HG03095 (cell line): ENCODE measurements at regions not wholly inside any gene's neighbourhood (a gene's known extent, or its start where the extent isn't known, plus 50 kb on each side); places are given as distances from the start of the nearest gene placed in this dataset.

Experiments
- ATAC-seq: cut with Tn5 transposase; IDR thresholded peaks from one replicate; pipeline ENCODE4 v1.9.1; 2021; ENCODE audit warnings: moderate library complexity; ENCODE audit not compliant: unreplicated experiment

- no peak for ATAC-seq
These were observed 363.0 kb downstream of the FAT4 start for GRCh38 chr4:125677665-125678307.

DNA sequence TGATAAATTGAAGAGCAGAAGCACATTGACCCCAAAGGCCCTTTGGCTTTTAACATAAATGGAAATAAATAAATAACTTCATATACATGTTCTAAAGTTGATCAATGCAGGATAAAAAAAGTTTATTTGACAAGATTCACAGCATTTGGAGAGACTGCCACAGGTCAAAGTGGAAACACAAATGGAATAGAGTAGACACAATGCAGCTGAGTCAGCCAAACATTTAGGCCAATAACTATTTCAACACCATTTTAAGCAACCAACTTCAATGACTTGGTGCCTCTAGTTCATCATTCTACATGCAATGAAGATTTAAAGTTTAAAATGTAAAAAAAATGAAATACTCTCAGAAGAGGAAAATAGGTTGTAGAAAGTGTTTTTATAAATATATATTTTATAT is 365.2 kb downstream of the FAT4 start:
- no peak for ATAC-seq

DNA sequence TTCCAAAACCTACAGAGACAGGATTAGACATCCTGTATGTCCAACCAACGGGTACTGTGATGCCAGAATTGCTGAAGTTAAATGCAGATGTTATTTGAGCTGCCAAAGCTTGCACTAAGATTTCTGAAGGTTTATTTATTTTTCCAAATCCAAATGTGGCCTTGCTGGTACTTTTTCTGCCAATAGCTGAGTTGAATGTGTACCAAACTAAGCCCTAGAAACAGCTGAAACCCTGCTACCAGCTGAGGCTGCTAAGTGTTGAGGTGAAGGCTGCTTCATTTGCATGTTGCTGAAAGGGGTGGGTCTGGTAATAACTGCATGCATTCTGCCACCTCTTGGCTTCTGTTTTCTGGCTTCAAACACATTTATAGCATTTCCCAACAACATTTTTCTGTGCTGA is 366.5 kb downstream of the FAT4 start:
- no peak for ATAC-seq

GRCh38 chr4:125682730-125683129 is 368.0 kb downstream of the FAT4 start:
- ATAC-seq: no peak

DNA sequence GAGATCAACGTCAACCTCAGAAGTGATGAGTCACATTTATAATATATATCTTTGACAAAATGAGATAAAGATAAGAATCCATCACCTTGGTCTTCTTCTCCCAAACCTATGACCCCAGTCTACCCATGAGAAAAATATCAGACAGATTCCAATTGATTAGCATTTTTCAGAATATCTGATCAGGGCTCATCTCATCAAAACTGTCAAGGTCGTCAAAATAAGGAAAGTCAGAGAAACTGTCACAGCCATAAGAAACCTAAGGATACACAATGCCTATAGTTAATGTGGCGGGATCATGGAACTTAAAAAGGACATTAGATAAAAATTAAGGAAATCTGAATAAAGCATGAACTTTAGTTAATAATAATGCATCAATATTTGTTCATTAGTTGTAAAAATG is 374.1 kb downstream of the FAT4 start:
- ATAC-seq: no peak

- no peak for ATAC-seq
These were observed 375.1 kb downstream of the FAT4 start for GRCh38 chr4:125689805-125690204.

- no peak for ATAC-seq
These were observed 378.5 kb downstream of the FAT4 start for GRCh38 chr4:125693228-125693627.

- no peak for ATAC-seq
These were observed 387.7 kb downstream of the FAT4 start for GRCh38 chr4:125702406-125702805.

DNA sequence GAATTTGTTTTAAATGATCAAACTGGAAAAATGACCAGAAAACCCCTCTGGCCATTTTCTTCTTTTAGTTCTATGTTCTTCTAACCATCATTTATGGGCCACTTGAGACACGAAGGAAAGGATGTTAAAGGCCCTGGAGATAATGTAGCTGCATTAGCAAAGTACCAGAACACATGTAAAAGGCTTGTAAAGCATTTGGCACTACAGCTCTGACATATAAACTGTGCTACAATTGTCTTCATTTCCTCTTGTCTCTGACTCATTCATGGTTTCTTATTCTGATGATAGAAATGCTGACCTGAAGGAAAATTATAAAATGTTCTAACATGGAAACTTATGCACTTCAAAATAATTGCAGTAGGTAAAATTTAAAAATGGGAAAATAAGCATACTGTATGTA is 388.7 kb downstream of the FAT4 start:
- no peak for ATAC-seq

DNA sequence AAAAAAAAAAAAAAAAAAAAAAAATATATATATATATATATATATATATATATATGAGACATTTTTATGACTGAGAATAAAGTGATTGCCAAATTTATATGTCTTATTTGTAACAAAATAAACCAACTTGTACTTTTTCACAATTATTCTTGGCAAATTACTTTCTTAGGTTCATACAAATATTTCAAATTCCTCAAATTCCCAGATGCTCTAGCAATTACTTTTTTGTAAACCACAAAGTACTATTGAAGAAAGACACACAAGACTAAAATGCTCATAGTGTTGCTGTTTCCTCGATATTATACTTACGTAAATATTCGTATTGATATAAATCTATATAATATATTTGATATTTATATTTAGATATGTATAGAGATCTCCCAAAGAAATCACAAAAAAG is 390.0 kb downstream of the FAT4 start:
- no peak for ATAC-seq

DNA sequence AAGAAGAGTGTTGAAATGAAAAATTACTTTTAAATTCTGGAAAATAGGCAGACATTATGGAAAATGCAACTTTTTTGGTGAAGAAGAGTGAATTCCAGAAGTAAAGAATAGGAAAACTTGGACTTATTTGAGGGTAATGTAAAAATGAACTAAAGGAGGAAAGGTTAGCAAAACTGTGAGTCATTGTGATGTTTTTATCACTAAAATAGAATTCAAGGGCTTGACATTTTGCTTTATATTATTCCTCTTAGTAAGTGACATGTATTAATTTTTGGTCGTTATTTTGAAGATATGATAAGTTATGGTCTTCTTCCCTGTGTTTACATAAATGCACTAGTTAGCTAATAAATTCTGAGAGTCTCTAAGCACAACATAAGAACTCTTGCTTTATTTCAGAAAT is 390.9 kb downstream of the FAT4 start:
- no peak for ATAC-seq

GRCh38 chr4:125707397-125707796 is 392.6 kb downstream of the FAT4 start:
- no peak for ATAC-seq

DNA sequence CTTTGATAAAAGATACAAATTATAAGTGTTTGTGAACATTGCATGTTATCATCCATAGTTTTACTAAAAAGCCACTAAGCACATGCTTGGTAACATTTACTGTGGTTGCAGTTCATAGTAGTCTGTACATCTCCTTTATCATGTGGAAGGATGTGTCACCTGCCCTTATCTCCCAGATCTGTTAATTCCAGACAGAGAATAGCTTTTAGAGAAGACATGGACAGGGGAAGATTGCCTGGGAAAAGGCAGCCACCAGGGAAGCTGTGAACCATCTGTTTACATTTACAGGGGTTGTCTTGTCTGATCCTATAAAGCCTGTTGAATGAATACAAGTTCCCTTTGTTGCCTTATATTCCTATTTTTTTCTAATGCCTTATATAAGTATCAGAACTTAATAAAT is 396.0 kb downstream of the FAT4 start:
- no peak for ATAC-seq

- ATAC-seq: no peak
These were observed 399.3 kb downstream of the FAT4 start for GRCh38 chr4:125714049-125714448.

GRCh38 chr4:125714845-125715244 is 400.1 kb downstream of the FAT4 start:
- no peak for ATAC-seq

DNA sequence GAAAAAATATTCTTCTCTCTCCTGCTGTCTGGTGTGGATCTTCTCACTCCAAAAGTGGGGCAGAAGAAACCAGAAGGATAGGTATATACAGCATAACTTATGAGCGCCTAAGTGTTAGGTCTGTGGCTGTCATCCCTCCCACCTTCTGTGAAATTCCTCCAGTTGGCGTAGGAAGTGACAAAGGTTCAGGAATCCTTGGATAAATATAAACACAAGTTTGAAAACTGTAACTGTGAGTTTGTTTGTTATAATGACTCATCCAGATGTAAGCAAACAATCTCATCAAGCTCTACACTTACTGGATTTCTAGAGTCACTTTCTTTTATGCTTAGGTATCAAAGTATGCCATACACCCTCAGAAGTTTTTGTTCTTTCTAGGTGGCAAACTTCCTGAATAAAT is 405.2 kb downstream of the FAT4 start:
- ATAC-seq: no peak

- ATAC-seq: no peak
These were observed 407.3 kb downstream of the FAT4 start for GRCh38 chr4:125722009-125722408.

- ATAC-seq: no peak
These were observed 411.3 kb downstream of the FAT4 start for GRCh38 chr4:125725957-125726525.

- no peak for ATAC-seq
These were observed 413.2 kb downstream of the FAT4 start for GRCh38 chr4:125727931-125728330.

- no peak for ATAC-seq
These were observed 413.8 kb downstream of the FAT4 start for GRCh38 chr4:125728568-125728967.

GRCh38 chr4:125729171-125729570 is 414.4 kb downstream of the FAT4 start:
- no peak for ATAC-seq

DNA sequence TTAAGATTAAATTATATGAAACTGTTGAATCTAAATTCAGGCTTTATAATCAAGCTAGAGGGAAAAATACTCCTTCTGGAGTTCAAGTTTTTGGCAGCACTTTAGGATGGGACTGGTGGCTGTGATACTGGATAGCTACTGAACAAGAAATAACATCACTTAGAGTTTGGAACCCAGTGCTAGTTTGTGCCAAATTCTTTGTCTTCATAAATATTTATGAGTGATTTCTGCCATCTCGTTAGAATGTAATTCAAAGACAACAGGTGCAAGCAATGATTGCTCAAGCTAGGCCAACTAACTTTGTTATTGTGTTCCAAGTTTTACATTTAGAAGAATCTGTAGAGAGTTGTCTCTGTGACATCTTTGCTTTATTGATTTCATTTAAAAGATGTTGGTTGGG is 417.9 kb downstream of the FAT4 start:
- ATAC-seq: no peak

- no peak for ATAC-seq
These were observed 419.7 kb downstream of the FAT4 start for GRCh38 chr4:125734504-125734903.
